SJSA1 (cell line): ENCODE measurements at regions not wholly inside any gene's neighbourhood (a gene's known extent, or its start where the extent isn't known, plus 50 kb on each side); places are given as distances from the start of the nearest gene placed in this dataset.

Source experiments
- DNase-seq, 2 experiments: peaks; one replicate each; pipeline ENCODE4 v3.0.0-alpha.2; 2015 to 2020; ENCODE audit warnings: low spot score in 2 of 2, low read depth in 1 of 2
- H3K27ac ChIP-seq: fragments of 250-450 bp; sonication (Bioruptor Pico); 2 replicates; pipeline ENCODE4 v1.5.1; 2020; ENCODE audit warnings: mild to moderate bottlenecking, moderate library complexity
- H3K27me3 ChIP-seq: fragments of 250-450 bp; sonication (Bioruptor Pico); replicated peaks from 2 replicates; pipeline ENCODE4 v1.5.1; 2020; ENCODE audit warnings: mild to moderate bottlenecking, moderate library complexity
- H3K36me3 ChIP-seq: fragments of 250-450 bp; sonication (Bioruptor Pico); 2 replicates; pipeline ENCODE4 v1.5.1; 2020; ENCODE audit warnings: mild to moderate bottlenecking
- H3K4me1 ChIP-seq: fragments of 250-450 bp; sonication (Bioruptor Pico); replicated peaks from 2 replicates; pipeline ENCODE4 v1.6.1; 2021; ENCODE audit warnings: mild to moderate bottlenecking
- H3K4me3 ChIP-seq: fragments of 250-450 bp; sonication (Bioruptor Pico); 2 replicates; pipeline ENCODE4 v1.5.1; 2020; ENCODE audit warnings: mild to moderate bottlenecking
- H3K9me3 ChIP-seq: fragments of 250-450 bp; sonication (Bioruptor Pico); replicated peaks from 2 replicates; pipeline ENCODE4 v1.5.1; 2020; ENCODE audit warnings: mild to moderate bottlenecking

GRCh38 chr14:98997526-98998205 lies 274.3 kb downstream of the BCL11B start:
- DNase-seq: no peak
- no peak overlapping the region for H3K4me3 ChIP-seq
- no peaks in the 10 kb centered on the region for H3K4me1 ChIP-seq
- no peaks in the 10 kb centered on the region for H3K27me3 ChIP-seq
- H3K9me3 ChIP-seq: no peaks in the 10 kb centered on the region
- H3K36me3 ChIP-seq: no peaks in the 10 kb centered on the region
- H3K27ac ChIP-seq: no peak overlapping the region

GRCh38 chr14:98999345-98999744 lies 272.7 kb downstream of the BCL11B start:
- Histone ChIP-seq H3K4me3 (no peak overlapping the region), H3K9me3 (no peaks in the 10 kb centered on the region), H3K4me1 (no peaks in the 10 kb centered on the region), H3K27ac (no peak overlapping the region), H3K27me3 (no peaks in the 10 kb centered on the region), H3K36me3 (no peaks in the 10 kb centered on the region)
- DNase-seq: no peak

GRCh38 chr14:98999901-99000300 lies 272.1 kb downstream of the BCL11B start:
- Histone ChIP-seq H3K36me3 (no peaks in the 10 kb centered on the region), H3K27me3 (no peaks in the 10 kb centered on the region), H3K27ac (no peak overlapping the region), H3K4me1 (no peaks in the 10 kb centered on the region), H3K4me3 (no peak overlapping the region), H3K9me3 (no peaks in the 10 kb centered on the region)
- no peak for DNase-seq

GRCh38 chr14:99001241-99001640 lies 270.8 kb downstream of the BCL11B start:
- H3K4me3 ChIP-seq: no peak overlapping the region
- no peaks in the 10 kb centered on the region for H3K4me1 ChIP-seq
- H3K36me3 ChIP-seq: no peaks in the 10 kb centered on the region
- DNase-seq: no peak
- no peaks in the 10 kb centered on the region for H3K9me3 ChIP-seq
- no peak overlapping the region for H3K27ac ChIP-seq
- H3K27me3 ChIP-seq: no peaks in the 10 kb centered on the region

- Histone ChIP-seq H3K27ac (no peak overlapping the region), H3K4me3 (no peak overlapping the region), H3K9me3 (no peaks in the 10 kb centered on the region), H3K4me1 (no peaks in the 10 kb centered on the region), H3K36me3 (no peaks in the 10 kb centered on the region), H3K27me3 (no peaks in the 10 kb centered on the region)
- no peak for DNase-seq
These were observed 268.4 kb downstream of the BCL11B start for GRCh38 chr14:99003646-99004045.

GRCh38 chr14:99004112-99004511 lies 267.9 kb downstream of the BCL11B start:
- Histone ChIP-seq H3K4me3 (no peak overlapping the region), H3K36me3 (no peaks in the 10 kb centered on the region), H3K27ac (no peak overlapping the region), H3K27me3 (no peaks in the 10 kb centered on the region), H3K9me3 (no peaks in the 10 kb centered on the region), H3K4me1 (no peaks in the 10 kb centered on the region)
- DNase-seq: no peak

- no peaks in the 10 kb centered on the region for H3K4me1 ChIP-seq
- DNase-seq: no peak
- no peaks in the 10 kb centered on the region for H3K9me3 ChIP-seq
- no peak overlapping the region for H3K4me3 ChIP-seq
- no peaks in the 10 kb centered on the region for H3K27me3 ChIP-seq
- no peak overlapping the region for H3K27ac ChIP-seq
- H3K36me3 ChIP-seq: no peaks in the 10 kb centered on the region
These were observed 265.7 kb downstream of the BCL11B start for GRCh38 chr14:99006276-99006675.

GRCh38 chr14:99007795-99008194 lies 264.2 kb downstream of the BCL11B start:
- H3K4me3 ChIP-seq: no peak overlapping the region
- H3K9me3 ChIP-seq: no peaks in the 10 kb centered on the region
- DNase-seq: no peak
- H3K36me3 ChIP-seq: no peaks in the 10 kb centered on the region
- no peak overlapping the region for H3K27ac ChIP-seq
- no peaks in the 10 kb centered on the region for H3K4me1 ChIP-seq
- no peaks in the 10 kb centered on the region for H3K27me3 ChIP-seq

GRCh38 chr14:99009871-99010270 lies 262.1 kb downstream of the BCL11B start:
- Histone ChIP-seq H3K27ac (no peak overlapping the region), H3K36me3 (no peaks in the 10 kb centered on the region), H3K27me3 (no peaks in the 10 kb centered on the region), H3K9me3 (no peaks in the 10 kb centered on the region), H3K4me1 (no peaks in the 10 kb centered on the region), H3K4me3 (no peak overlapping the region)
- no peak for DNase-seq

GRCh38 chr14:99011385-99011784 lies 260.6 kb downstream of the BCL11B start:
- Histone ChIP-seq H3K36me3 (no peaks in the 10 kb centered on the region), H3K4me3 (no peak overlapping the region), H3K4me1 (no peaks in the 10 kb centered on the region), H3K27ac (no peak overlapping the region), H3K9me3 (no peaks in the 10 kb centered on the region), H3K27me3 (no peaks in the 10 kb centered on the region)
- DNase-seq: no peak

- no peaks in the 10 kb centered on the region for H3K36me3 ChIP-seq
These were observed 259.3 kb downstream of the BCL11B start for GRCh38 chr14:99012703-99013102.

GRCh38 chr14:99015833-99016232 lies 256.2 kb downstream of the BCL11B start:
- no peak for DNase-seq
- Histone ChIP-seq H3K4me1 (no peaks in the 10 kb centered on the region), H3K9me3 (no peaks in the 10 kb centered on the region), H3K36me3 (no peaks in the 10 kb centered on the region), H3K27ac (no peak overlapping the region), H3K4me3 (no peak overlapping the region), H3K27me3 (no peaks in the 10 kb centered on the region)

More at GRCh38 chr14:99012703-99013102, 259.3 kb downstream of the BCL11B start:
- Histone ChIP-seq H3K4me1 (no peaks in the 10 kb centered on the region), H3K9me3 (no peaks in the 10 kb centered on the region), H3K4me3 (no peak overlapping the region), H3K27me3 (no peaks in the 10 kb centered on the region), H3K27ac (no peak overlapping the region)
- no peak for DNase-seq

- Histone ChIP-seq H3K36me3 (no peaks in the 10 kb centered on the region), H3K4me1 (no peaks in the 10 kb centered on the region), H3K27ac (no peak overlapping the region), H3K27me3 (no peaks in the 10 kb centered on the region), H3K9me3 (no peaks in the 10 kb centered on the region; the same call in none of the 2 replicates), H3K4me3 (no peak overlapping the region)
- DNase-seq: no peak
These were observed 248.6 kb downstream of the BCL11B start for GRCh38 chr14:99023371-99023770.

- no peak overlapping the region for H3K27ac ChIP-seq
- H3K4me1 ChIP-seq: no peaks in the 10 kb centered on the region; the same call in 1 of the 2 replicates
- no peaks in the 10 kb centered on the region for H3K36me3 ChIP-seq
- H3K27me3 ChIP-seq: no peaks in the 10 kb centered on the region
- no peak for DNase-seq
- no peaks in the 10 kb centered on the region; the same call in none of the 2 replicates for H3K9me3 ChIP-seq
- no peak overlapping the region for H3K4me3 ChIP-seq
These were observed 247.1 kb downstream of the BCL11B start for GRCh38 chr14:99024926-99025325.

- H3K4me1 ChIP-seq: peaks cover 5% of the 10 kb centered on the region
- no peaks in the 10 kb centered on the region for H3K27me3 ChIP-seq
- H3K27ac ChIP-seq: no peak overlapping the region
- no peaks in the 10 kb centered on the region for H3K36me3 ChIP-seq
- no peak for DNase-seq
- H3K4me3 ChIP-seq: no peak overlapping the region
- no peaks in the 10 kb centered on the region; the same call in none of the 2 replicates for H3K9me3 ChIP-seq
These were observed 246.6 kb downstream of the BCL11B start for GRCh38 chr14:99025418-99025817.
